ENCODE measurements at regions not wholly inside any gene's neighbourhood (a gene's known extent, or its start where the extent isn't known, plus 50 kb on each side); places are given as distances from the start of the nearest gene placed in this dataset.
"Not testable (repeated sequence)": the region's sequence is repeated elsewhere in the genome, so short reads cannot be mapped to it uniquely, and the experiment has no call there.

DNA sequence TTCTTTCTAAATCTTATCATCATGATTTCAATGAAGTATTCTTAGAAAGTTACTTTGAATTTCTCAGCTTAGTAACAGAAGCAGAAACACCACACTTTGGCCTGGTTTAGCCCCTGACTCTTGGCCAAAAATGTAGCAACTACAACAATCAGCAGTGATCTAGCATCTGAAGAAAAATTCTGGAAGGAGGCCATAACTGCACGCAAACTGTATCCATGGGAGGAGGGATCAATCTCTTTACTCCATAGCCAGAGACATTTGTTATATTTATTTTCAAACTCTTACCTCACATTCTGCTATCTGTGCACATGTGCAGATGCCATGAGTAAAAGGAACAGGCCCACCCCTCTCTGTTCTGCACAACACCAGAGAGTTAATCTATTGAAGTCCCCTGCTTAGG lies 251.0 kb upstream of the P2RY1 start:
- no peak for DNase-seq

DNA sequence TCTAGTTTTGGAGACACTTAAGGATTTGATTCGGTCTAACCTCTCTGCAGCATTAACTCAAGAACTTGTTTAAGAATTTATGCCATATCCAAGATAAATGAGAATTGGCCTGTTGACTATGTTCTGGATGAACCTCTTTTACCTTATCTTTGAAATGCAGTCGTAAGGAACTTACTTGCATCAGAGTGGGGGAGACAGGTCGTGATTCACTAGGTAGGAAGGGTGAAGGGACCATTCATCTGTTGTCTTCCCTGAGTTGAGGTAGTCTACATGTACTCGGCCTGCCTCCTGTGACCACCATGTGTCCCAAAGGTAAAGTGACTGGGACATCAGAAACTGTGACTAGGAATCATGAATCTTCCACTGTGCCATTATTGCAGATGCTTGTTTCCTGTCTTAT lies 248.0 kb upstream of the P2RY1 start:
- no peak for DNase-seq

DNA sequence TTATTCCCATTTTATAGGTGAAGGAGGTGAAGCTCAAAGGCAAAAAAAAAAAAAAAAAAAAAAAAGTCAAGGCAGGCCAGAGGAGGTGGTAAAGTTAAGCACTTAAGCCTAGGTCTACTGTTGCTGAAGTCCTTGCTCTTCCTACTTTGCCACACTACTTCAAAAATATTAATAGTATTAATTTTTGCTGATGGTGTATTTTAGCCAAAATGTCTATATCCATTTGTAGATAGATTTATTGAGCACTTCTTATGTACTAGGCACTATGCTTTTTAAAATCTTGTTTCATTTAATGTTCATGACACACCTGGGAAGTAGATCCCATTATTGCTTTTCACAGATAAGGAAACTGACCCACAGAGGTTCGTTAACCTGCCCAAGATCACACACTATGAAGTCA lies 247.1 kb upstream of the P2RY1 start:
- no peak for DNase-seq

DNA sequence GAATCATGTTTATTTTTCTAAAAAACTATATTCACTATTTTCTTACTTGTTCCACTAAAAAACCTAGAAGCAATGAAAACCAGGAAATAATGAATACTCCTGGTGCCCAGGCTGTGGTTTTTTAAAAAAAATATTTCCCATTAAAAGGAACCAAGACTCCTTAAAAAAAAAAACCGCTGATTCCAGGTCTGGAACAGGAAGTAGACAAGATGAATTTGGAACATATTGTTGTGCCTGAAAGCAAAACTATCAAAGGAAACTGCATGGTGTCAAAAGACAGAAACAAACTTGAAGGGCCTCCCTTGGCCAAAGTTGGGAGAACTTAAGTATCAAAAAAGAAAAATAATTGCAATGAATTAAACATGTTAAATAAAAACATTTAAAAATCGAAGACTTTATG lies 245.3 kb upstream of the P2RY1 start:
- DNase-seq: no peak

DNA sequence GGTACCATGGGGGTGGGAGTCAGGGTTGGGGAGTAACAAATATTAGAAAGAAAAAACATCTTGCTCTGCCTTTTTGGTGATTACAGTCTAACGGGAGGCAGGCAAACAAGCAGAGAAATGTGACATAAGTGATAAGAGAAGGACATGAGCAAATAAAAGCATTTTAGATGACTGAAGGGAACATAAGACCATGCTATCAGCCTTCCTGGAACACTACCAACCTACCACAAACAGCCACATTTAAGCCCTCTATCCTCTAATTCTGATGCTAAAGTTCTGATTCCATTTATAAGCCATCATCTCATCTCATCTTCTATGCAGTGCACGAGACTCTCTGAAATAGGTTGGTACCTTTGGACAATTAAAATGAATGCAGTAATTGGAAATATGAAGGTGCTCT lies 243.4 kb upstream of the P2RY1 start:
- DNase-seq: no peak

DNA sequence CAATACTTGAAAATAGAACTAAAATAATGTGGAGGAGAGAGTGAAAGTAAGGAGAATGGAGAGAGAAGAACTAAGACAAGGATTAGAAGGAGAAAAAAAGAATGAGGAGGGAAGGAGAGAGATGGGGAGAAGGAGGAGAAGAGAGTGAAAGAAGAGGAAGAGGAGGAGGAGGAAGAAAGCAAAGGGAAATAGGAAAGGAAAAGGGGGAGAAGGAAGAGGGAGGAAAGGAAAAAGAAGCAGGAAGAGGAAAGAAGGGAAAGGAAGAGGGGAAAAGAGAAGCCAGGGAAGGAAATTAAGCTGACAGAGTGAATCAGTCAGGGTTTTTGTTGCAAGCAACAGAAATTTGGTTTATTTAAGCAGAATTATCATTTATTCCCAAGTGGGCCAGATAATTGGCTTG lies 241.7 kb upstream of the P2RY1 start:
- no peak for DNase-seq

DNA sequence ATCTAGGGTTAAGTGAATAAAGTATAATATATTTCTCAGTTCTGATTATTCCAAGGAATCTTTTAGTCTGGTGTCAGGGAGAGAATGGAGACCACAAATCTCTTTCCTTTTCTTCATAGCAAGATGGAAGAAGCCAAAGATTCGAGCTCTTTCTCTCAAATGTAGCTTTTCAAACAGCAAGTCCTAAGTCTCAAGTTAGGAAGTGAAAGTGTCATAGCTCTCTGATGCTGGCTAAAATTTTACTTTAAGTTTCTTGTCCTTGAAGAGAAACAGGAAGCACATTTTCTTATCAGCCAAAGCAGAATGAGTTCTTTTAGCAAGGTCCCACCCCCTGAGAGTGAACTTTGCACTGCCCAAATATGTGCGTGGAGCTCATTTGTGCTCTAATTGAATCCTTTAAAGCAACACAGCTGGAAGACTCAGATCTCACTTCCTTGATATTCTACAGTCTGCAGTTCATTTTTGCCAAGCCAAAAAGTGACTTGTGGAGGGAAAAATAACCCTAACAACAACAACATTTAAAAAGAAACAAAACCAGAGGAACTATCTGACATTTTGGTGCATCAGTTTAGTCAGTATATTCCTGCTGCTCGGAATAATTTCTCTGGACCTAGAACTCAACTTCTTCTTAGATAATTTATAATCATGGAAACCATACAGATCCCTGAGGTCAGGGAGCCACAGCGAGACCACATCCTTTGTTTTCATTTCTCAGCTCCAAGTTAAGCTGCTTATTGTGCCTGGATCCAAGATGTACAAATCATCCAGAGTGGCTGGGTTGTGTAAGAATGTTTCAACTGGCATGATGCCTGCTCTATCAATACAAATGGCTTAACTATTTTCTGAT lies 238.7 kb upstream of the P2RY1 start:
- DNase-seq: peak; percentile 4

DNA sequence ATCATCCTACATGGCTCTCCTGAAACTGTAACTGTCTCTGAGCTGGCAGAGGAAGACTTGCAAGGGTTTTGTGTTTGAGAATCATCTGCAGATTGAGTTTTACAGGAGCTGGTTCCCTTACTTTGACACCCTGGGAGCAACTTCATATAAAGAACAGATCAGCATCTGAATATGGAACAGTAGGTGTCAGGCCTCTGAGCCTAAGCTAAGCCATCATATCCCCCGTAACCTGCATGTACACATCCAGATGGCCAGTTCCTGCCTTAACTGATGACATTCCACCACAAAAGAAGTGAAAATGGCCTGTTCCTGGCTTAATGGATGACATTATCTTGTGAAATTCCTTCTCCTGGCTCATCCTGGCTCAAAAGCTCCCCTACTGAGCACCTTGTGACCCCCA lies 238.1 kb upstream of the P2RY1 start:
- DNase-seq: not testable (repeated sequence)

DNA sequence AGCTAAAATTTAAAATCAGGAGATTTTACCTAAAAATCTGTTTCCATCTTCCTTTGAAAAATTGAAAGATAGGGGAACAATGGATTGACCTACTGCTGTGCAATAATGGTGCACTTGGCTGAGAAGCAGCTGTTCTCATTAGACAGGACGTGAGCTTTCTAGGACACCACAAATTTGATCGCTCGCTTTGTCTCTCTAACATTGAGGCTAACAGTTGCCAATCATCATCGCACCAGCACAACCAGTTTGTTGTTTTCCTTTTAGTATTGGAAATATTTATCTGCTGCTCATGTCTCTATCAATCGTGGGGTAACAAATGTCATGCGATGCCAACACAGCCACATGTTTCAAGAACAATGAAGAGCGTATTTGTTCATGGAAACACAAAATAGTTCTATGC lies 228.8 kb upstream of the P2RY1 start:
- no peak for DNase-seq

DNA sequence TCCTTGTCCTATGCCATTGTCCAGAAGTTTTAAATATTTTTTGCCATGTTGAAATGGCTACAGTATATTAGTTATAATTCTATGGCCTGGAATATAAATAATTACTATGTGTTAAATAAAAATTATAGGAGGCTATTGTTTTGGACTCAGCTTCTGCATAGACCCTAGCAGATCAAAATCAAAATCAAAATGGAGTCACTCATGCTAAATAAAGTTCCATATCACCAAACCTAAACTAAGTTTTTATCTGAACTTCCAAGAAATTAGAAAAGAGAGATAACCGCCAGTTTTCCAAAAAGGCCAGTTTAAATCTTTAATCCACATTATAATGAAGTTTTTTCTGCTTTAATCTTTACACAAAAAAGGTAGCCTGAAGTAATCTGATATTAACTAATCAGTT lies 227.8 kb upstream of the P2RY1 start:
- no peak for DNase-seq

DNA sequence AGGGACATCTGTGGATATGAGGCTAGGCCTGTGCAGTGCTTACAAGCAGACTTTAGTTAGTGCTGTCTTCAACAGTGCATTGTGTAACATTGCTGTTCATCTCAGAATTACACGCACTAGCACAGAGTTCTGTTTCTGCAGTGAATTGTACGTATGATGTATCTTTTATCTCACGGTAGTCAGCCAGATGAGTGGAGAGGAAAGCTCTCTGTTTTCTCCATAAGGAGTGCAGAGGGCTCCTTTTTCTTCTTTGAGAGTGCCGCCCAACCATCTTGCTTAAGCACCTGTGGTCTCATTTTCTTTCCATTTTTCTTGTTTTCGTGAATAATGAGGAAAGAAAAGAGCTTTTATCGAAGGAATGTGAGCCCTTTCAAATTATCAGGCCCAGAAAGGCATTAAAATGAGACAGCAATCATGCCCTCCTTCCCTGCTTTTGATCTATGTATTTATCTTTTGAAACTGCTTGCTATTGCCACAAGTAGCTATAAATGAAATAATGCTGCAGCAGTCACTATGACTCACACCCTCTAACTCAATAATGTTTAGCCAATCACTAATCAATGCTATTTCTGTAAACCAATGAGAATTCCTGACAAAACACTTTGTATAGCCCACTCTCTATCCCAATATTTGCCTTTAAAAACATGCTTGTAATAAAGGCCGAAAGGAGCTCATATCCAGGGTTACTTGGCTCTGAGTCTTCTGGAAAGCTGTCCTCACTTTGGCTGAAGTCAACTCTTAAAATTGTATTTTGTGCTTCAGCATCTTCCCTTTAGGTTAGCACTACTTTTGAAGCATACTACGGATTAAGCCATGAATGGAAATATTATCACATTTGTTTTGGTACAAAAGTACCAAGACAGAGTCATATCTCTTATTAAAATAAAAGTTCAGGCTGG lies 226.0 kb upstream of the P2RY1 start:
- no peak for DNase-seq

DNA sequence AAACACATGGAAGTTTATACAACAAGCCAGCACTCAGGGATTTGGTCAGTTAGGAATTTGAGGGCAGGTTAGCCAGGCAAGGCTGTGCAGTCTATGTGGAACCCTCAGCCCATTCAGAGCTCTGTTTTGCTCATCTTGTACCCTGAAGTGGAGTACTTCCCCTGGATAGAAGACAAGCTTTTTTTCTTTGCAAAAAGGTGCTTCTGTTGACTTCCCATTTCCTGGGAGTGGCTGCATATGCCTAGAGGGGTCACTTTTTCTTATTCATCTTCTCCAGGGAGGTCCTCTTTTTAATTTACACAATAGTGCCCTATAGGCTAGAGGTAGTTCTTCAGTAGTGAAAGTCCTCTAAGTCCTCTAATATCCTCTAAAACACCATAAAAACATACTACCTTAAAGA lies 225.0 kb upstream of the P2RY1 start:
- no peak for DNase-seq

DNA sequence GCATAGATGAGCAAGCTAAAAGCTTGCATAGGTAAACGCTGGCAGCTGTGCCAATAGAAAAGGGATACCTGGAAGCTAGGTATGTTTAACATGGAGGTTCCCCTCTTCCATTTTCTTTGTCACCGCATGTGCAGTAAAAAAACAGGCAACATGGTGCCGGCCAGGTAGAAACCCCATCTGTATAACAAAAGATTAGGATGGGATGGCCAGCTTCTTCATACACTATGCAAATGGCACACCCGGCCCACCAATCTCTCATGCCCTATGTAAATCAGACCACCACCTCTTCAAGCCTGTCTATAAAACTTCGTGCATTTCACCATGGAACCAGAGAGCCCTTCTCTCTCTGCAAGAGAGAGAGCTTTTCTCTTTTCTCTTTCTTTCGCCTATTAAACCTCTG lies 224.3 kb upstream of the P2RY1 start:
- DNase-seq: no peak

DNA sequence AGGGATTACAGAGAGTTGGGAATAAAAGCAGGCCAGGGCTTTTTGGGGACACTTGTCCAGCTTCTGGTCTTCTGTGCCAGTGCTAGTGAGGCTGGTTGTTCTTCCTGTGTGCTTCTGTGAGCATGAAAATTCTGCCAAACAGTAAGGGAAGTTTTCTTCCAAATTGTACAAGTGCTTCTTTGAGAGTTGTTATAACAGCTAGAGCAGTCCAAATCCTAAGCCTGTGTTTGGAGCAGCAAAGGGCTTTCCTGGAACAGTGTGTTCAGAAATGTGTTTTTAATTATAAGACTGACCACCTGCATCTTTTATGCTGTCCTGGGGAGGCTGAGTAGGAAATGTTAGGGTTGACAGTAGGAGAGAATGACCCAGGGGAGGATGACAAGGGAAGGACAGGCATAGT lies 223.0 kb upstream of the P2RY1 start:
- no peak for DNase-seq

DNA sequence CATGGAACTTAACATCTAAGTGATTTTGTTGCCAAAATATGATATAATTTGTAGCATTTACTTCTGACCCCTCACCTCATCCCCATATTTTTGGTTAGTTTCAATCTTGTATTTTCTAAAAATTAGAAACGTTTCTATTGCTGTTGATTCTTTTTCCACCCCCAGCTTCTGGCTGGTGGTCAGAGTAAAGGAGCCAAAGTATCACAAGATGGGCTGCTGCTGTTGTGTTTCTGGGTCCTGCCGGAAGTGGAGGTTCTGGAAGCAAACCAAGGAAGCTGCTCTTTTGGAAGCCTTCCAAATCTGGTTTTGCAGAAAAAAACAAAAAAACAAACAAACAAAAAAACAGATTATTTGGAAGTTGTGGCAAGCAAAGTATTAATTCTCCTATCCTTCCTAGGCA lies 221.1 kb upstream of the P2RY1 start:
- DNase-seq: no peak

DNA sequence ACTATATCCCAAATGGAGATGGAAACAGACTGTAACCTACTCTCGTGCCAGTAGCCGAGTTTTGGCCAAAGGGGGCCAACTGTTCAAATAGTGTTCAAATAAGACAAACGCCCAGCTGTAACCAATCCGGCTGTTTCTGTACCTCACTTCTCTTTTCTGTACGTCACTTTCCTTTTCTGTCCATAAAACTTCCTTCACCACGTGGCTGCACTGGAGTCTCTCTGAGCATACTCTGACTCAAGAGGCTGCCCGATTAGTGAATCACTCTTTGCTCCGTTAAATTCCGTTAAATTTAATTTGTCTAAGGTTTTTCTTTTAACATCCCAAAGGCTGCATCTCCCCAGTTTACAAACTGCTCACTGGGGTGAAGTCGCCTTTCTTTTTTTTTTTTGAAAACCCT lies 219.2 kb upstream of the P2RY1 start:
- no peak for DNase-seq

DNA sequence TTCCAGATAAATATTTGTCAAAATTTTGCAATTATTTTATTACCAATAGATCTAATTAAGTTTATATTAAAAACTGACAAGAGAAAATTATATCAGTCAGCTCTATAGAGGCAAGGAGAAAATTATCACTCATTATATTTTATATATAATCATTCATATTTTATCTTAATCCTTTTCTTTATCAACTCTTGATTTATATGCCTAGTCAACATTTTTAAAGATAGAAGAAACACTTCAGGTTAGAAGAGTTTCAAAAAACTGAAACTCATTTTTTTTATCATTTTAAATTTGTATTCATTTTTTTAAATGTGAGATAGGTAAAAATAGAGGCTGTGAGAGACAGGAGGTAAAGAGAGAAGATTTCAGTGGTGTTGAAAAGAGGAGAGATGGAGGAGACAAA lies 217.3 kb upstream of the P2RY1 start:
- DNase-seq: no peak

DNA sequence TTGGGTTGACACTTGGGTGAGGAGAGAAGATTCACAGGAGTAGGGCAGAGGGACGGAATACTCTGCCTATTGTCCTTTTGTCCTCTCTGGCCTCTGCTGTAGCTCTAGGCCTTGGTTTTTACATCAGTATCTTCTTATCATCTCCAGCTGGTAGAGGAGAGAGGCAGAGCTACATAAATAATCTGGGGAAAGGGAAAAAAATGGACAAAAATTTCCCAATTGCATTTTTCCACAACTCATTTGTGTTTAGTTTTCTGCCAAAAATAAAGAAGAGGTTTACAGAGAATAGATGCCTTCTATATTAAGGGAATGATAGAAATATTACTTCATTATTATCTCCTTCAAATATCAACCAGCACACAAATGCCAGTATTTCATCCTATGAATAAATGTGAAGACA lies 216.4 kb upstream of the P2RY1 start:
- DNase-seq: no peak

DNA sequence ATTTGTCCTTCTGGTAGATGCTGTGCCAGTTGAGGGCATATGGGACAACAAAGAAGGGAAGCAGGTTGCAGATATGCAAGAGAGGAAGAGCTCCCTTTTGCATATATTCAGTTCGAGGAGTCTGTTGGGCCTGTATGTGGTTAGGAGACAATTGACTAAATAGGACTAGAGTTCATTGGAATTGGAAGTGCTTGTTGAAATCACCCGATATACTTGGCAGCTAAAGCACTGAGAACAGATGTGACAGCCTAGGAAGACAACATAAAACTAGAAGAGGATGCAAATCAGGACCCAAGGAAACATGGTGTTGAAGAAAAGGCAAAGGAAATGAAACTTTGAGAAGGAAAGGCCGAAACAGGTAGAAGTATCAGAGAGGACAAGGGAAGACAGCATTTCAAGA lies 215.2 kb upstream of the P2RY1 start:
- DNase-seq: no peak

DNA sequence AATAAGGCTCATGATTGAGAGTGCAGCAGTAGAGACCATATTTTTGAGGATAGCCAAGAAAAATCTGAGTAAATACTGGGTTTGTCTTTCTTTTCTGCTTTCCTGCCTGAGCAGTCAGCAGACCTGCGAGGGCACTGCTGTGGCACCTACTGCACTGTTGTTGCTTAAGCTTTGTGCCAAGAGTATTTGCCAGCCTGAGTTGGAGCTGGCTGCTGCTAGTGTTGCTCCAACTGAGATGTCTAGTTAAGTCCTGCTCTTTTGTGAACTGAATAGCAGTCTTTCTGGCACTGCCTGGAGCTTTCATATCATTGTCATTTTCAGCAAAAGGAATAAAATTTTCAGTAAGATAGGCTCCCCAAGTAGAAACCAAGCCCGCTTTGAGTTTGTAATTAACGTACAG lies 214.5 kb upstream of the P2RY1 start:
- DNase-seq: no peak

DNA sequence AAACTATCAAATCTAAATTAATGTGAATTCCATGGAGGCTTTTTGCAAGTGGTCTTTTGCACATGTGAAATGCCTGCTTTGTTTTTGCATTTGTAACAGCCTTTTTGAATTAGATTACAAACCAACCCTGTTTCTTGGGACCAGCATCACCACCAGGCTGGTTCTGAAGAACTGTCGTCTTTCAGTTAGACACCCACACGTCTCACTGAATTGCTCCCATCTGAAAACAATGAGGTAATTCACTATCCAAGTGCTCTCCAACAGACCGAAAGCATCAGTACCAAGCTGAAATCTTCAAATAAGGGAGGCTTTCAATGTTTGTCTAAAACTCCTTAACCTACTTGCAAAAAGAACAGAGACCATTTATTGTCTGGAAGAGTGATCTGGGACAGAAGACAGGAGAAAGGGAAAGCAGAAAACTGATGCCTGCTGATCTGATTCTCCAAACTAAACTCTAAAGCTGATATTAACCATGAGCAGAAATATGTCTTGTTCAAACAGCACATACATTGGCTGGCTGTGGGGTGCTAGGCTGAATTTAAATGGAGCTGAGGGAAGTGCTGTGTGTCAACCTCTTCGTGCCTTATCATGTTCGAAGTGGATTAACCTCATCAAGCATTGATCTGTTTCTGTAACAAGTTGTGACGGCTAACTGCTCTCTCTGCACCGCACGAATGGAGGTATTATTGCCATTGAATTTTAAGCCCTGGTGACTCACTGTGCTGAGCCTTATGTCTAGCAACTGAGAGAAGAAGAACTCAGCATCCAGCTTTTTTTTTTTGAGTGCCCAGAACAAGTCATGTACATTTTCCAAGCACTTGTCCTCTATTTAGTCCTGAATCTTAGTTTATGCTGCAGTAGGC lies 213.7 kb upstream of the P2RY1 start:
- DNase-seq: no peak

DNA sequence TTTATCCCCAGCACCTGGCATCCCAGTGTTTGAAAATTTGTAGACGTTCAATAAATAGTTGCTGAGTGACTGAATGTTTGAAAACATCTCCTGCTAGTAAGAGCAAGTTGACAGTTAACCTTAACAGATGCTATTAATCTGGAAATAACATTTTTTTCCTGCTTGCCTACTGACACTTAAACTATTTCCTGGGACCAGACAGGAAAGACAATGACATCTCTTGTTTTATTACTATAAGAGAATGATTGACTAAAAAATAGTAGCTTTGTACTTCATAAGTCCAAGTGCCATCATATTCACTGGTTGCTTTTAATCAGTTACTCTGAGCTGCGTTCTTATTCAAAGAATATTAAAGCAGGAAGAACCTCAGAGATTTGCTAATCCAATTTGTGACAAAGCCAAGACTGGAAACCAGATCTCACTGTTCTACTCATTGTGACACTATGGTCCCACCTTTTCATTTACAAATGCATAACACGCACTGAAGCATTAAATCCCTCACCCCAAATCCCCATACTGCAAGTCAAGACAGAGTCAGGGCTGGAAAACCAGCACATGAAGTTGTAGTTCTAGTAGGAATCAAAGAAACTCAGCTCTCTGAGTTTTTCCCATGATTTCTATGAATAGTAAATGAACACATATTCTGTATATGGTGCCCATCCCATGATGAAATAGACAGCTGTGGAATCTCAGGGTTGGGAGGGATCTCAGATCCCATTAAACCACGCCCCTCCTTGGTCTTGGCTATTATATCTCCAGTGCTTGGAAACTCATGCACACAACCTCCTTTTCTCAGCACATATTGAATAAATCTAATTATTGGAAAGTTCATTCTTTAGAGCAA lies 212.7 kb upstream of the P2RY1 start:
- DNase-seq: no peak

DNA sequence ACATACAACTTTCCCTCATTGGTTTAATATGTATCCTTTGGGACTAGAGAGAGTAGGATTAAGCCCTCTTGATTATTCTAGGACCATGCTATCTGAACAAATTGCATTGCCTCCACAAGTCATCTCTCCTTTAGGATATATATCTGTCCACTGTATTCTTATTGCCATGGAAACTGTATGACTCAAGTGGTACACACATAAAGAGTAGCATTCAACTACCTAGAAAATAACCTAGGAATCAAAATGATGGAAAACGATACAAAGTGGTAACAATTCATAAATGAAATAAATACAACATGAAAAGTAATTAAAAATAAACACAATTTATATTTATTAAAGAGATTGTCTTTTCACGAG lies 212.1 kb upstream of the P2RY1 start:
- no peak for DNase-seq

Data from CD4-positive, alpha-beta T cell treated with Interferon gamma for 1 hour (primary cell).